Limb (tissue), 2 donors: ENCODE measurements at regions not wholly inside any gene's neighbourhood (a gene's known extent, or its start where the extent isn't known, plus 50 kb on each side); places are given as distances from the start of the nearest gene placed in this dataset.

Experiments
- DNase-seq, 2 donors: peaks; one replicate each; pipeline ENCODE4 v3.0.0-alpha.2; 2016; ENCODE audit errors: extremely low spot score in 2 of 2

DNA sequence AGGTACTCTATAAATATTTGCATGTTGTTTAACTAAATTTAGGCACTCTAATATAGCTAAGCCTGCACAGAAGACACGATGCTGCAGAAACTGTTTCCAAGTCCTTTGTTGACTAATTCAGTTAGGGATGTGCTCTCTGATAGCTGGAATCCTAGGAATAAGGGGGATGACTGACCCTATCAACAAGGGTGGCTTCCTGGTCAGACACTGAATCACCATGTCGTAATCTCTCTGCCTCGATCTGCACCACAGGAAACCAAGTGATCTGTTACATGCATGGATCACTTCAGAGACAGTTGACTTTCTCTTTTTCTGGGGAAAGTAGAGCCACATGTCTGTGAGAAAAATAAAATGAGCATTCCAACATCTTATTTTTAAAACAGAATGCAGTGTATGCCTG lies 169.1 kb downstream of the GUCY2F start:
- no peak for DNase-seq

GRCh38 chrX:109310031-109310430 lies 171.9 kb downstream of the GUCY2F start:
- DNase-seq, result no peak

GRCh38 chrX:109301177-109301576 lies 180.7 kb downstream of the GUCY2F start:
- no peak for DNase-seq

DNA sequence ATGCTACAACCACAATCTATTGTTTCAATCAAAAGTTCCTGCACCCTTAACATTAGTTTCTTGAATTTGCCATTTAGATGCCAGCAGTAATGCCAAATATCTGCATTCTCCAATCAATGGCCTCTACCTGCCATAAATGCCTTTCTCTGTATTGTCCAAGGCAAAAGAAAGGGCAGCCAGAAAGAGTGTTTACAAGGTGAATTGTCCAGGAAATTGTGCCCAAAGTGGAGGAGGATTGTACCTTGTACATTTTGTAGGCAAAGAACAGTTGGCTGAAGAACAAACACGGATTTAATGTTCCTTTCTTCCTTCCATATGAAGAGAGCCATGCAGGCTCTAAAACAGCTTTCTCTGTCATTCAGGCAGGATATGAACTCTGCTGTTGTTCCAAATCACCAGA lies 181.5 kb downstream of the GUCY2F start:
- no peak for DNase-seq

- DNase-seq, result peak in 1 of 2 donors; percentile 1
These were observed 182.8 kb downstream of the GUCY2F start for GRCh38 chrX:109299091-109299490.

DNA sequence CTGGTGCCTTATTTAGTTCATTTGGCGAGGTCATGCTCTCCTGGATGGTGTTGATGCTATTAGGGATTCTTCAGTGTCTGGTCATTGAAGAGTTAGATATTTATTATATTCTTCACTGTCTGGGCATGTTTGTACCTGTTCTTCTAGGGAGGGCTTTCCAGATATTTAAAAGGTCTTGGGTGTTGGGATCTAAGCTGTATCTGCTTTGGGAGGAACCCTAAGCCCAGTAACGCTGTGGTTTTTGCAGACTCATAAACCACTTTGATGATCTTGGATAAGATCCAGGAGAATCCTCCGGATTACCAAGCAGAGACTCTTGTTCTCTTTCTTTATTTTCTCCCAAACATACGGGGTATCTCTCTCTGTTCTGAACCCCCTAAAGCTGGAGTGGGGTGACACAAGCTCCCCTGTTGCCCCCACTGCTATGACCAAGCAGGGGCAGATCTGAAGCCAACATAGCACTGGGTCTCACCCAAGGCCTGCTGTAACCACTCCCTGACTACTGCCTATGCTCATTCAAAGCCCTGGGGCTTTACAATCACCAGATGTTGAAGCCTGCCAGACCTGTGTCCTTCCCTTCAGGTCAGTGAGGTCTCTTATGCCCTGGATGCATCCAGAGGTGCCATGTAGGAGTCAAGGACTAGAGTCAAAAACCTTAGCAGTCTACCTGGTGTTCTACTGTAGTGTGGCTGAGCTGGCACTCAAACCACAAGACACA lies 187.6 kb downstream of the GUCY2F start:
- DNase-seq, result no peak

- DNase-seq, result no peak
These were observed 198.0 kb downstream of the GUCY2F start for GRCh38 chrX:109283870-109284269.

DNA sequence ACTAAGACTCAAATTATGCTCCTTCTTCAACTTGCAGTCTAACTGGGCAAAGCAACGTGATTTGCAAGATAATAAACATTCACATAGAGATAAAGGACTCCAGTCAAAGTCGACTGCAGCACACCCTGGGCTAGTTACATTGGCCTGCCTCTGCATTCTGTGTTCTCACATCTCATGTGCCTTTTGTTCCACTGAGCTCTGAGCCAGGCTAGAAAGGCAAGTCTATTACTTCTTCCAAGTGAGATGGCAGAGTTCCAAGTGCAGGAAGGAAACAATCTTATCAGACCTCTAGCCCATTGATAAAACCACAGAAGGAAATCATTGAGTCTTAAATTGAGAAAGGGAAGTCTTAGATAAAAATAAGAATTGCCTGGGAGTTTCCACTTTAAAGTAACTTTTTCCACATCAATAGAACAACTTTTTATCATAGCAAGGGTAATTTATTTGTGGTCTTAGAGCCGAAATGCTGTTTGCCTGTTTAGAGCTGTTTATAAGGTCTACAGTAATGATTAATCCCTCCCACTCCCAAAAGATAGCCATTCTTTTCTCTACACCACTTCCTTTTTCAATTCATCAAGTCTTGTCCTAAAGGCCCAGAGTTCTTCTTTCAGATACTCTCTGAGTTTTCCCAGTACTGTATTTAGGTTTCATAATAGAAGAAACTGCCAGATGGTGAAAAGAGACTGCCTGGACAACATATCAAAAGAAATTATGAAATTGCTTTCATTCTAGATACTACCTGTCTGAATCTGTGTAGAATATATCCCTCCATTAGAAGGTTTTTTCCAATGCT lies 200.2 kb downstream of the GUCY2F start:
- no peak for DNase-seq

DNA sequence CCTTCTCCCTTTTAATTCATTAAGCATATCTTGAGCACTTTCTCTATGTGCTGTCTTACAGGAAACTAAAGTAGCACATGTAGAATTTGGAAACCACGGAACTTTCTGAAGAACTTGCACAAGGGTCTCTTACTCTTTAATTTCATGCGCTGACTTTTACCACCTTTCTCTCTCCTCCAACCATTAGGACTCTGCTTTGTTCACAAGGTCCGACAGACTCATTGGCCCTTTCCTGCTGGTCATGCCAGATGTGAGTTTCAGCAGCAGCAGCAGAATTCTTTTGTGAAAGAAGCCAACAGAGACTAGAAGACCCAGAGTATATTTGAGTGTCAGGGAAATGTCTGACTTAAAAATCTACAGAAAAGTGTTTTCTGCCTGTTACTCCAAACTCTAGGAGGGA lies 207.1 kb downstream of the GUCY2F start:
- DNase-seq, result no peak

DNA sequence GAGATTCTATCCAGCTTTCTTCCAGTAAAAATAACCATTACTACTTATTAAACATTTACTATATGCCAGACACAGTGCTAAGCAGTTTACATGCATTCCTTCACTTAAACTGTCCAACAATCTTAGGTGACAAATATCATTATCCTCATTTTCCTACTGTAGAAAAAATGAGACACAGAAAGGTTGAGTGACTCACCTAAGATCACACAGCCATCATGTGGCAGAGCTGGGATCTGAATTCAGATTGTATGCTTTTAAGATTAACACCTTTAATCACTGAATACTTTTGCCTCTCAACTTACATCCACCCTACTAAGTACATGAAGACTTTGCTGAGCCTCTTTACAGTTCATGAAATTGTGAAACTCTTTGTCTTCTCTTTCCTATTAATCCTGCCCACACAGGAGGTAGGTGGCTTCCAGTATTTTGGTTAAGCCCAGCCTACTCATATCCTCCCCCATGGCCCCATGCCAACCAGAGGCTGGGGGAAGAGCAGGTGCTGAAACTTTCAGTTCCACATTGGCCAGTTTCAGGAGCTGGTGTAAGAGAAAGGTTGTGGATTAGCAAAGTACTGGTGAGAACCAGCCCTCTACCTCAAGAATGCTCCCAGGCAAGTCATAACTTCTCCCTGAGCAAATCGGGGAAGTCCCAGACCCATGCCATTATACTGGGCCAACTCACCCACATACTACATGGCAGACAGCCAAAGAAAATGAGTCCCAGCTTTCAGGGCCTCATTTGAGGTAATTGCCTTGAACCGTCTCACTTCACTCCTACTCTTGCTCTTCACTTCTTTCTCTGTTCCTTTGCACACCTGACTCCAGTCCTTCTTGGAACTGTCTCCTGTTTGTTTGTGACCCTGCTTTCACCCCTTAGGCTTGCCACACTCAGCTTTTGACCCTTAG lies 211.1 kb downstream of the GUCY2F start:
- DNase-seq, result no peak

DNA sequence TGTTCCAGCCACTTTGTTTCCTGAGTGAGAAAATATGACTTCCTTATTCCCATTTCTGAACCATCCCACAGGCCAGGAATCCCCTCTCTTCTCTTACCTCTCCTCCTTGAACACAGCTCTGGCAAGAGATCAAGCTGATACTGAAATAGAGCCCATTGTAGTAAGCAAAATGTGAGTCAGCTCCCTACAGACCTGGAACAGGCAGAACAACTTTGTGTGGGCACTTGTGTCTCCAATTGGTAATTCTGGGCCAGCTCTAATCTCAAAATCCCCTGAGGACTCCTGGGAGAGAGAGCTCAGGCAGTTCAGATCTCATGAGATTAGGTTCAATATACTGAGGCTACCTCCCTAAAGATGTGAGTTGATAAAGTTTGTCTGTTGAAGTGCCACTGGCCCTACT lies 213.5 kb downstream of the GUCY2F start:
- no peak for DNase-seq

GRCh38 chrX:109266034-109266433 lies 215.9 kb downstream of the GUCY2F start:
- DNase-seq, result no peak

- DNase-seq, result no peak
These were observed 217.0 kb downstream of the GUCY2F start for GRCh38 chrX:109264878-109265277.

- no peak for DNase-seq
These were observed 220.6 kb downstream of the GUCY2F start for GRCh38 chrX:109261279-109261678.

- no peak for DNase-seq
These were observed 229.1 kb downstream of the GUCY2F start for GRCh38 chrX:109252789-109253188.

DNA sequence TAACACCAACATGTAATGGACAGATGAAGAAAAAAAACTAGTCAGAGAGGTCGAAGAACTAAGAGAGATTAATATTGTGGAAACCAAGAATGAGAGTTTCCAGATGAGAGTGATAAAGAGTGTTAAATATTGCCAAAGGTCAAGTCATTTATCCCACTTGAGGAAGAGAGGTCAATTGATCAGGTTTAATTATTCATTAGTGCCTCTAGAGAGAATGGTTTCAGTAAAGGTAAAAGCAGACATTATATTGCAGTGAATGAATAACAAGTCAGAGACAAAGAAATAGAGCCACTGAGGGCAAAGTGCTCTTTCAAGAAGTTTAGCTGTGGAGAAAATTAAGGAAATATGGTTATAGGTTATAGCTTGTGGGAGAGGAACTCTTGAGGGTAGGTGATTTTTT lies 263.1 kb downstream of the GUCY2F start:
- DNase-seq, result no peak

DNA sequence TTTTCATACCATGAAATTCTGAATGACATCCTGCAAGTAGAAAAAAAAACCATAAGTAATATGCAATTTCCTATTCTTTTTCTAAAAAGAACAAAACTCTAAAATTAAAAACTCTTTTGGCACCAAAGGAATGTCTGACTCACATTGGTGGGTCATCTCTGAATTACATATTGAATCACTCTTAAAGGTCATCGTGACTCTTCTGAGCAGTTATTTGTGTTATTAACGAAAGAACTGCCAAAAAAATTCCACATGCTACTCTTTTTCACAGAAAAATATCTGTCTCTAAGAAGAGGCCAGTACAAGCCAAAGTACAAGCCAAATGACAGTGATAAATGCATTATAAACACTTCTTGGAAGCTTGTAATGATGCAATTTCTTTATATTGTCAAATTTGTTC lies 282.2 kb downstream of the GUCY2F start:
- no peak for DNase-seq

DNA sequence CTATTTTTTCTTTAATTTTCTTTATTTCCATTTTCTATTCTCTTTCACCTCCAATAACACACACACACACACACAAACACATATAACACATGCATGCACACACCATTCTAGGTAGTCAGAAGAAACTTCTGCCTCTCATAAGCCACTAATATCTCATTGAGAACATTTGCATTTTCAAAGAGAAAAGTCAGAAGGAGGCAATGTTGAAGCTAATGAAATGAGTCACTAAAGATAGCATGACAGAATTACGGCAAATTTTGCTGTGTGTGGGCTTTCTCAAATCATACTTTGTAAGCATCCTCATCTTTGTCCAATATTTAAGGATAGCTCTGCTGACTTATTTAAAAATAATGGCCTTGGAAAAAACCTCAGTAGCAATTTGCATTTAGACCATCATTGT lies 291.3 kb downstream of the GUCY2F start:
- DNase-seq, result no peak

GRCh38 chrX:109187473-109188168 lies 294.3 kb downstream of the GUCY2F start:
- DNase-seq, result no peak

DNA sequence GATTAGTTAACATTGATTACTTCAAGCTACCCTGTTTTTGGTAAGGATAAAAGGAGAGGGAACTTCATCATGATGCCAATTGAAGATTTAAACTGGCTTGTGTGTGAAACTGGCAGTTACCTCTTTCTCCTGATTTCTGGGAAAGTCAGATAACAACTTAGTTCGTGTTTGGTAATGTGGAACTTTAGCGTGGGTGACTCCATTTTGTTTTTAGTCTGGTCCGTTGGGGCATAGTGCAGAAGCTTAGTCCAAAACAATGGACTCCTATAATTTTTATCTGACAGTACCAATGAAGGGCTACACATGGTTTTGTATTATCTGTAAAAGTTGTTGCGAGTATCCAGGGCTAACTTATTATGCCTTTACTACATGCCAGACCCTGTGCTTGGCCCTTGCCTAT lies 294.9 kb downstream of the GUCY2F start:
- no peak for DNase-seq

DNA sequence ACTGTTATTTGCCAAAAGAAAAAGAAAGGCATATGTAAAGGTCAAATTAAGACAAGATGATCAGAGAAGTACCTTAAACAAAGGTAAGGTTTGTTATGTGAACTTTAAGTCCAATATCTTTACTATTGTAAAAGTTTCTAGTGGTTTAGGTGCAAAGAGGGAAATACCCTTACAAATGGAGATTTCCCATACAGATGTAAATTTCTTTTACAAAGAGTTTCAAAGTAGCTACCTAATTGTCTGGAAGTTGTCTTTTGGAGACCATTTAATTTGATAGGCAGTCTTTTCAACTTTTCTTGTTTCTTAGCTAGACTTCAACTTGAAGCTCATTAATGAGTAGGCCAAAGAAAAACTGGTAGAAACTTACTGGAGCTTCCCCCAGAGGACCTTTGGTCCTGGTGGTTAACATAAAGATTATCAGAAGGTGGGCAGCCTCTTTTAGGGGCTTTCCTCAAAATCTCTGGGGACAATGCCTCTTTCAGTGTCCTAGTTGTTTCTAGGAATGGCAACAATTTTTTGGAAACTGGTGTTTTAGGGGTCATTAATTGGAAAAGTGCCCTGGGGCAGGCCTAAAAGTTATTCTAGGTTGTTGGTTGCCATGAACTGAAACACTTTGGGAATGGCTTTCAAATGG lies 297.3 kb downstream of the GUCY2F start:
- DNase-seq, result no peak
